HEK293T (cell line): ENCODE measurements at regions not wholly inside any gene's neighbourhood (a gene's known extent, or its start where the extent isn't known, plus 50 kb on each side); places are given as distances from the start of the nearest gene placed in this dataset.
A peak's percentile ranks its signal among the peaks of the same experiment; 100 is the strongest.

Source experiments
- CTCF ChIA-PET: fragments of 350-600 bp; formaldehyde crosslinking; extraction: SDS; loops from one replicate; lab custom pipeline; 2021; ENCODE audit warnings: antibody characterized with exemption, inconsistent platforms; lab: Yijun Ruan, JAX
- POLR2A ChIA-PET: fragments of 350-600 bp; formaldehyde crosslinking; extraction: SDS; loops from one replicate; lab custom pipeline; 2020; ENCODE audit warnings: antibody characterized with exemption, inconsistent platforms; lab: Yijun Ruan, JAX
- DNase-seq: peaks from one replicate; pipeline ENCODE4 v3.0.0; 2012; ENCODE audit warnings: mixed read lengths; ENCODE audit errors: extremely low spot score
- ARNT ChIP-seq: fragments of 450-650 bp; IDR thresholded peaks from 2 replicates; pipeline ENCODE4 v1.6.1; 2017; ENCODE audit warnings: mild to moderate bottlenecking
- BHLHE40 ChIP-seq: fragments of 450-650 bp; IDR thresholded peaks from 2 replicates; pipeline ENCODE4 v1.6.1; 2016; ENCODE audit warnings: mild to moderate bottlenecking, moderate library complexity, borderline replicate concordance
- CTBP1 ChIP-seq: fragments of 450-650 bp; IDR thresholded peaks from 2 replicates; pipeline ENCODE4 v1.6.1; 2016; ENCODE audit warnings: borderline replicate concordance
- ELF4 ChIP-seq: fragments of 450-650 bp; IDR thresholded peaks from 2 replicates; pipeline ENCODE4 v1.6.1; 2017; ENCODE audit warnings: antibody characterized with exemption
- FOXA1 ChIP-seq: fragments of 450-650 bp; IDR thresholded peaks from 2 replicates; pipeline ENCODE4 v1.6.1; 2016; ENCODE audit warnings: mild to moderate bottlenecking
- FOXK2 ChIP-seq: fragments of 450-650 bp; IDR thresholded peaks from 2 replicates; pipeline ENCODE4 v1.6.1; 2016; ENCODE audit warnings: mild to moderate bottlenecking
- FOXM1 ChIP-seq: fragments of 450-650 bp; IDR thresholded peaks from 2 replicates; pipeline ENCODE4 v1.6.1; 2017; ENCODE audit warnings: mild to moderate bottlenecking, borderline replicate concordance
- HDGF ChIP-seq: fragments of 450-650 bp; IDR thresholded peaks from 2 replicates; pipeline ENCODE4 v1.6.1; 2017; ENCODE audit warnings: antibody characterized with exemption, borderline replicate concordance
- L3MBTL2 ChIP-seq: fragments of 450-650 bp; conservative IDR thresholded peaks from 2 replicates; pipeline ENCODE4 v1.6.1; 2016; ENCODE audit warnings: mild to moderate bottlenecking
- LEF1 ChIP-seq: fragments of 450-650 bp; IDR thresholded peaks from 2 replicates; pipeline ENCODE4 v1.6.1; 2017; ENCODE audit warnings: mild to moderate bottlenecking, borderline replicate concordance
- NFRKB ChIP-seq: fragments of 450-650 bp; IDR thresholded peaks from 2 replicates; pipeline ENCODE4 v1.6.1; 2016; ENCODE audit warnings: mild to moderate bottlenecking, moderate library complexity
- PKNOX1 ChIP-seq: fragments of 450-650 bp; IDR thresholded peaks from 2 replicates; pipeline ENCODE4 v1.6.1; 2016
- SP1 ChIP-seq: fragments of 450-650 bp; IDR thresholded peaks from 2 replicates; pipeline ENCODE4 v1.6.1; 2017
- SUZ12 ChIP-seq: fragments of 450-650 bp; IDR thresholded peaks from 2 replicates; pipeline ENCODE4 v1.6.1; 2016; ENCODE audit warnings: mild to moderate bottlenecking
- TARDBP ChIP-seq: fragments of 450-650 bp; IDR thresholded peaks from 2 replicates; pipeline ENCODE4 v1.6.1; 2016
- ZNF384 ChIP-seq: fragments of 450-650 bp; IDR thresholded peaks from 2 replicates; pipeline ENCODE4 v1.6.1; 2016

- CTCF ChIA-PET: interaction anchor here (0.6 kb wide), 1 partner anchor 88 kb away, joined by 3 read pairs; no protein-coding TSS in a partner anchor
- POLR2A ChIA-PET: no interaction called here
- TF ChIP-seq FOXK2: no peak
- TF ChIP-seq ZNF384: no peak
- TF ChIP-seq SP1: no peak
- TF ChIP-seq FOXA1: no peak
- no peak for TF ChIP-seq SUZ12
- TF ChIP-seq CTBP1: no peak
- TF ChIP-seq FOXM1: no peak
- no peak for TF ChIP-seq LEF1
- TF ChIP-seq BHLHE40: no peak
- no peak for TF ChIP-seq TARDBP
- TF ChIP-seq ARNT: no peak
- no peak for TF ChIP-seq ELF4
- TF ChIP-seq PKNOX1: no peak
- no peak for TF ChIP-seq NFRKB
- TF ChIP-seq HDGF: no peak
- no peak for TF ChIP-seq L3MBTL2
- no peak for DNase-seq
Observed at GRCh38 chr20:59491884-59492283, 112.5 kb upstream of the PHACTR3 start.

- no peak for TF ChIP-seq LEF1
- no peak for TF ChIP-seq TARDBP
- no peak for TF ChIP-seq ZNF384
- no peak for TF ChIP-seq FOXA1
- TF ChIP-seq SP1: no peak
- TF ChIP-seq CTBP1: no peak
- TF ChIP-seq ELF4: no peak
- no peak for TF ChIP-seq FOXM1
- no peak for TF ChIP-seq ARNT
- no peak for TF ChIP-seq HDGF
- ChIA-PET POLR2A (no interaction called here), CTCF (no interaction called here)
- DNase-seq: no peak
Observed at GRCh38 chr20:59493926-59494325, 110.4 kb upstream of the PHACTR3 start.

- no peak for DNase-seq
- POLR2A ChIA-PET: no interaction called here
- CTCF ChIA-PET: interaction anchor here (0.5 to 1.7 kb wide), 7 partner anchors 10 to 408 kb away, joined by 3 to 5 read pairs (median 3); no protein-coding TSS in a partner anchor
- TF ChIP-seq FOXK2 (no peak), ARNT (no peak), HDGF (no peak), BHLHE40 (no peak), LEF1 (no peak), PKNOX1 (no peak), ELF4 (no peak), NFRKB (no peak), SP1 (no peak), FOXM1 (no peak), FOXA1 (no peak), L3MBTL2 (no peak), SUZ12 (no peak), TARDBP (no peak), ZNF384 (no peak), CTBP1 (no peak)
Observed at GRCh38 chr20:59495166-59495565, 109.2 kb upstream of the PHACTR3 start.

GRCh38 chr20:59495894-59496510 lies 108.3 kb upstream of the PHACTR3 start:
- DNase-seq: peak; percentile 78
- no peak for TF ChIP-seq BHLHE40
- TF ChIP-seq ZNF384: no peak
- no peak for TF ChIP-seq LEF1
- no peak for TF ChIP-seq HDGF
- TF ChIP-seq SUZ12: no peak
- no peak for TF ChIP-seq FOXK2
- TF ChIP-seq FOXA1: no peak
- no peak for TF ChIP-seq NFRKB
- no peak for TF ChIP-seq ELF4
- no peak for TF ChIP-seq PKNOX1
- no peak for TF ChIP-seq CTBP1
- no peak for TF ChIP-seq TARDBP
- TF ChIP-seq ARNT: no peak
- TF ChIP-seq L3MBTL2: no peak
- ChIA-PET POLR2A (no interaction called here), CTCF (interaction anchor here (0.5 to 1.7 kb wide), 8 partner anchors 9 to 409 kb away, joined by 3 to 5 read pairs (median 3); no protein-coding TSS in a partner anchor)

- ChIA-PET CTCF (no interaction called here), POLR2A (no interaction called here)
- no peak for DNase-seq
- TF ChIP-seq CTBP1 (no peak), TARDBP (no peak), BHLHE40 (no peak), NFRKB (no peak), FOXM1 (no peak), ZNF384 (no peak), PKNOX1 (no peak), FOXA1 (no peak), ELF4 (no peak), L3MBTL2 (no peak), SUZ12 (no peak), LEF1 (no peak), HDGF (no peak), SP1 (no peak)
Observed at GRCh38 chr20:59498291-59498690, 106.0 kb upstream of the PHACTR3 start.
